ENCODE measurements at regions not wholly inside any gene's neighbourhood (a gene's known extent, or its start where the extent isn't known, plus 50 kb on each side); places are given as distances from the start of the nearest gene placed in this dataset.
"Not testable (repeated sequence)": the region's sequence is repeated elsewhere in the genome, so short reads cannot be mapped to it uniquely, and the experiment has no call there.

- no peak for TF ChIP-seq CTCF (IDR thresholded peaks at IDR 0.05; ENCODE audit: low read depth, low read length)
- DNase-seq (ENCODE audit: low read depth, low spot score) = no peak
- in situ Hi-C loops (cut with HindIII; ENCODE audit: low sequenced_read_pairs) = no loop called here
- no peak overlapping the region for H3K4me3 ChIP-seq (ENCODE audit: low read depth, low read length)
These were observed 138.1 kb upstream of the RAG2 start for GRCh38 chr11:36736103-36736502.

- DNase-seq (ENCODE audit: low read depth, low spot score); in situ Hi-C loops (cut with HindIII; ENCODE audit: low sequenced_read_pairs); H3K4me3 ChIP-seq (ENCODE audit: low read depth, low read length): not testable (repeated sequence)
These were observed 135.7 kb upstream of the RAG2 start for GRCh38 chr11:36733721-36734120.

- no peak overlapping the region for H3K4me3 ChIP-seq (ENCODE audit: low read depth, low read length)
- DNase-seq (ENCODE audit: low read depth, low spot score) = no peak
- no peak for TF ChIP-seq CTCF (IDR thresholded peaks at IDR 0.05; ENCODE audit: low read depth, low read length)
- in situ Hi-C loops (cut with HindIII; ENCODE audit: low sequenced_read_pairs) = no loop called here
These were observed 132.7 kb upstream of the RAG2 start for GRCh38 chr11:36730761-36731160.

DNA sequence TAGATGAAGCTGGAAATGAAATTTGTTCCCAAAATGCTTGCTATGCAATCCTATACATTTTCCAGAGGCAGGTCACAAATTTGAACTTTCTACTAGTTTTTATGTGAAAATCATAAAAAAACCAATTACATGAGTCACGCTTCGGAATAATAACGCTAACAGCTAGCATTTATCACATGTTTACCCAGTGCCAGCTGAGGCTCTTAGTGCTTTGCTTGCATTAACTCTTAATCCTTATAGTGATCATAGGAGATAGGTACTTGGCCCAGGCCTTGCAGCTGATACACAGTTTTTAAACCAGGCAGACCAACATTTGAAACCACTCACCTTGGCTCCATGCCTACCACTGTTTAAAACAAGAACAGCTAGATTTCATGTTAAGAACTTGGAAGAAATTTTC lies 131.8 kb upstream of the RAG2 start:
- no peak overlapping the region for H3K4me3 ChIP-seq (ENCODE audit: low read depth, low read length)
- DNase-seq (ENCODE audit: low read depth, low spot score) = no peak
- TF ChIP-seq CTCF (IDR thresholded peaks at IDR 0.05; ENCODE audit: low read depth, low read length) = no peak
- in situ Hi-C loops (cut with HindIII; ENCODE audit: low sequenced_read_pairs) = no loop called here

DNA sequence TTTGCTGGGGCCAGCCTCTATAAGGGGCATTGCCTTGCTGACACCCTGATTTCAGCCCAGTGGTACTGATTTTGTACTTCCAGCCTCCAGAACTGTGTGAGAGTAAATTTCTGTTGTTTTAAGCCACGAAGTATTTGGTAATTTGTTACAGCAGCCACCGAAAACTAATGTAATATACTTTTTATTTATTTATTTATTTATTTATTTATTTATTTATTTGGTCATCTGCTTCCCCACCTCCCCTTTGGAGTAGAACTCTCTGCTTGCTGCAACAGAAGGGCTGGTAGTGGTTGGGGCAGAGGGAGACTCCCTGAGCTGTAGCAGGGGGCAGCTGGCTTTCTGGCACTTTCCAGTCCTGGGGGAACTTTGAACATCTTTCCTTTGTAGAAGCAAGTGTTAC lies 128.4 kb upstream of the RAG2 start:
- in situ Hi-C loops (cut with HindIII; ENCODE audit: low sequenced_read_pairs) = no loop called here
- no peak for TF ChIP-seq CTCF (IDR thresholded peaks at IDR 0.05; ENCODE audit: low read depth, low read length)

DNA sequence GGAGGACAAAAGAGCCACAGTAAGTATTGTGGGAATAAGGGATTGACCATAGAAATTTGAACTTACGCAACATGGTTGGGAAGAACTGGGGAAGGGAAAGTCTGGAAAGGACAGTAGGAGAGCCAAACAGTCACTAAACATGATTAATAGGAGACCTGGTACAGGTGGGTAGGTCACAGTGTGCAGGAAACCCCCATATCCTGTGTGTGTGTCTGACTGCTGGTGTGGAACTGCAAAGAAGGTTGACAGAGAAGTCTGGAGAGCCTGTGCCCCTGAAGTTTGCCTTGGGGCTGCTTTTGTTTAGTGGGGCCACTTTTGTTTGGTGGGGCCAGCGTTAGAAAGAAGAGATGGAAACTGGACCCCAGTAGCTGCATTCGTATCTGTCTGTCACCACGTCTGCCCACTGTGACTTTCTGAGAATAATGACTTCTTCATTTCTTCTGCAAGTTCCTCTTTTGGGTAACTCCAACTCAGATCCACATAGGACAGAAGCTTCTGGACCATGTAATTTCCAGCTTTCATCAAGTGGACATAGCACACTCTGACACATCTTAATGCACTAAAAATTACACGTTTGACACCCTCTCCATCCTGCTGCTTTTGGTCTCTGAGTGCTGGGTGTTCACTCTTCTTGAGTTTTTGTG lies 126.8 kb upstream of the RAG2 start:
- no peak overlapping the region for H3K4me3 ChIP-seq (ENCODE audit: low read depth, low read length)
- DNase-seq (ENCODE audit: low read depth, low spot score) = no peak
- in situ Hi-C loops (cut with HindIII; ENCODE audit: low sequenced_read_pairs) = no loop called here
- no peak for TF ChIP-seq CTCF (IDR thresholded peaks at IDR 0.05; ENCODE audit: low read depth, low read length)

More for the DNA sequence above, 128.4 kb upstream of the RAG2 start:
- no peak overlapping the region for H3K4me3 ChIP-seq (ENCODE audit: low read depth, low read length)
- no peak for DNase-seq (ENCODE audit: low read depth, low spot score)

- no peak overlapping the region for H3K4me3 ChIP-seq (ENCODE audit: low read depth, low read length)
- no peak for DNase-seq (ENCODE audit: low read depth, low spot score)
These were observed 124.4 kb upstream of the RAG2 start for GRCh38 chr11:36722421-36722820.

More at GRCh38 chr11:36722421-36722820, 124.4 kb upstream of the RAG2 start:
- in situ Hi-C loops (cut with HindIII; ENCODE audit: low sequenced_read_pairs) = no loop called here
- TF ChIP-seq CTCF (IDR thresholded peaks at IDR 0.05; ENCODE audit: low read depth, low read length) = no peak
